Stomach (tissue), 8 donors: ENCODE measurements at regions not wholly inside any gene's neighbourhood (a gene's known extent, or its start where the extent isn't known, plus 50 kb on each side); places are given as distances from the start of the nearest gene placed in this dataset.

Experiments used
- DNase-seq, 2 donors: peaks; one replicate each; pipeline versions ENCODE4 v3.0.0 to v3.0.0-alpha.2; 2013 to 2019
- H3K27ac ChIP-seq, 5 donors: fragments of 200-600 bp in 4 of 5; sonication (generic) in 4 of 5; one replicate each; pipeline ENCODE4 v1.5.1; 2013 to 2019; ENCODE audit warnings: mild to moderate bottlenecking in 1 of 5, moderate library complexity in 1 of 5
- H3K27me3 ChIP-seq, 3 donors: fragments of 200-600 bp; sonication (generic); one replicate each; pipeline ENCODE4 v1.5.1; 2017 to 2019; ENCODE audit warnings: mixed run types in 1 of 3
- H3K36me3 ChIP-seq, 4 donors: fragments of 200-600 bp; sonication (generic); 1 replicate in 3 of 4; 2 replicates in 1 of 4; pipeline ENCODE4 v1.5.1; 2016 to 2019
- H3K4me1 ChIP-seq, 4 donors: fragments of 200-600 bp; sonication (generic); one replicate each; pipeline ENCODE4 v1.5.1; 2016 to 2019
- H3K4me3 ChIP-seq, 4 donors: fragments of 200-600 bp; sonication (generic) in 3 of 4; one replicate each; pipeline ENCODE4 v1.5.1; 2016 to 2019; ENCODE audit warnings: mild to moderate bottlenecking in 1 of 4
- H3K9me3 ChIP-seq, 4 donors: fragments of 200-600 bp; sonication (generic); one replicate each; pipeline ENCODE4 v1.5.1; 2016 to 2019
- CTCF ChIP-seq, 7 experiments: fragments of 450-650 bp in 4 of 7; fragments of 200-600 bp in 3 of 7; sonication (generic) in 3 of 7; IDR thresholded peaks; one replicate each; pipeline ENCODE4 v1.5.1; 2016 to 2019; ENCODE audit warnings: antibody characterized with exemption in 7 of 7, control low read depth in 2 of 7, mild to moderate bottlenecking in 1 of 7
- EP300 ChIP-seq: sonication (generic); formaldehyde crosslinking; IDR thresholded peaks from one replicate; pipeline ENCODE4 v1.6.1; 2017; ENCODE audit warnings: antibody characterized with exemption
- POLR2A ChIP-seq, 4 donors: fragments of 450-650 bp; IDR thresholded peaks; one replicate each; pipeline ENCODE4 v1.6.1; 2016; ENCODE audit warnings: antibody characterized with exemption in 4 of 4, control low read depth in 2 of 4, mild to moderate bottlenecking in 1 of 4, moderate library complexity in 1 of 4
- POLR2AphosphoS5 ChIP-seq, 3 donors: sonication (generic); formaldehyde crosslinking; IDR thresholded peaks; one replicate each; pipeline ENCODE4 v1.6.1; 2016; ENCODE audit warnings: antibody characterized with exemption in 3 of 3
- WGBS, 5 donors: extraction: QIAGEN DNeasy Blood & Tissue Kit in 3 of 5; methylation state at CpG; one replicate each; pipeline versions ENCODE4 v1.1.5 to v1.1.7; 2013 to 2018; 5-methylcytosine and 5-hydroxymethylcytosine counted together
- intact Hi-C: fragments of 100-400 bp; cut with DNase I; formaldehyde crosslinking; loops from one replicate; pipeline ENCODE4 v1.15.1; 2023; ENCODE audit warnings: low total_unique reads
- donor health status: healthy with polysubstance abuse.
- donor health status: Bipolar disorder and iron deficiency.
- donor health status: healthy.

- TF ChIP-seq POLR2AphosphoS5 (IDR thresholded peaks at IDR 0.05) (no peak), EP300 (no peak), POLR2A (IDR thresholded peaks at IDR 0.05) (no peak), CTCF (IDR thresholded peaks at IDR 0.05) (no peak)
- intact Hi-C loops, result no loop called here
- H3K36me3 ChIP-seq, result no peaks in the 10 kb centered on the region
- no peaks in the 10 kb centered on the region for H3K27me3 ChIP-seq
- no peaks in the 10 kb centered on the region for H3K9me3 ChIP-seq
- no peak overlapping the region for H3K4me3 ChIP-seq
- H3K27ac ChIP-seq, result no peak overlapping the region
- no peak for DNase-seq
- WGBS, 5 donors, result 83 to 100% (median 94%) methylated on average over 4 of the region's 4 CpGs
- H3K4me1 ChIP-seq, result peaks cover 14 to 46% (median 32%) of the 10 kb centered on the region in 4 donors
Measured at GRCh38 chr12:94702696-94703095, 52.3 kb upstream of the TMCC3 start.

- no peaks in the 10 kb centered on the region for H3K9me3 ChIP-seq
- 66 to 95% (median 85%) methylated on average over 2 of the region's 2 CpGs for WGBS, 5 donors
- TF ChIP-seq CTCF (IDR thresholded peaks at IDR 0.05) (no peak), POLR2AphosphoS5 (IDR thresholded peaks at IDR 0.05) (no peak), POLR2A (IDR thresholded peaks at IDR 0.05) (no peak), EP300 (no peak)
- H3K27ac ChIP-seq, result no peak overlapping the region
- H3K4me1 ChIP-seq, result peaks cover 14 to 42% (median 30%) of the 10 kb centered on the region in 4 donors
- no peak overlapping the region for H3K4me3 ChIP-seq
- no peaks in the 10 kb centered on the region for H3K27me3 ChIP-seq
- intact Hi-C loops, result no loop called here
- no peak for DNase-seq
- no peaks in the 10 kb centered on the region for H3K36me3 ChIP-seq
Measured at GRCh38 chr12:94701711-94702110, 51.4 kb upstream of the TMCC3 start.

DNA sequence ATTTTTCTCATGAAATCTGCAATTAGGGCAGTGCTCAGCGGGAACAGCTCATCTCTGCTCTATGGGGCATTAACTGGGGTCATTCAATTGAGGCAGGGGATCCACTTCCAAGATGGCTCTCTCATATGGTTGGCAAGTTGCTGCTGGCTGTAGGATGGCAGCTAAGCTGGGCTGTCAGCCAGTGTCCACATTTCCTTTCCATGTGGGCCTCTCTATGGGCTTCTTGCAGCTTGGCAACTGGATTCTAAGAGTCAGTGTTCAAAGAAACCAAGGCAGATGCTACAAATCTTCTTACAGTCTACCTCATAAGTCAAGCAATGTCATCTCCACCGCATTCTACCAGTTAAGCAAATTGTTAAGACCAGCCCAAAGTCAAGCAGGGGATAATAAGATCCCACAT is 50.3 kb upstream of the TMCC3 start:
- intact Hi-C loops, result no loop called here
- TF ChIP-seq POLR2AphosphoS5 (IDR thresholded peaks at IDR 0.05) (no peak), CTCF (IDR thresholded peaks at IDR 0.05) (no peak)
- no peak overlapping the region for H3K27ac ChIP-seq
- H3K4me1 ChIP-seq, result peaks cover 14 to 37% (median 27%) of the 10 kb centered on the region in 4 donors
- H3K9me3 ChIP-seq, result no peaks in the 10 kb centered on the region
- WGBS, 5 donors, result 68 to 100% (median 87%) methylated on average over 2 of the region's 2 CpGs
- no peaks in the 10 kb centered on the region for H3K36me3 ChIP-seq
- no peak for DNase-seq
- H3K4me3 ChIP-seq, result no peak overlapping the region
- no peaks in the 10 kb centered on the region for H3K27me3 ChIP-seq
